ENCODE measurements at regions not wholly inside any gene's neighbourhood (a gene's known extent, or its start where the extent isn't known, plus 50 kb on each side); places are given as distances from the start of the nearest gene placed in this dataset.
A peak's percentile ranks its signal among the peaks of the same experiment; 100 is the strongest.

GRCh38 chr1:60342569-60342968 lies 269.0 kb upstream of the C1orf87 start:
- DNase-seq (ENCODE audit: low spot score) = no peak

- DNase-seq (ENCODE audit: low spot score) = no peak
Measured at GRCh38 chr1:60341274-60341673, 267.7 kb upstream of the C1orf87 start.

- no peak for DNase-seq (ENCODE audit: low spot score)
Measured at GRCh38 chr1:60331647-60332046, 258.1 kb upstream of the C1orf87 start.

- no peak for DNase-seq (ENCODE audit: low spot score)
Measured at GRCh38 chr1:60329651-60330050, 256.1 kb upstream of the C1orf87 start.

GRCh38 chr1:60311838-60312237 lies 238.3 kb upstream of the C1orf87 start:
- no peak for DNase-seq (ENCODE audit: low spot score)

- no peak for DNase-seq (ENCODE audit: low spot score)
Measured at GRCh38 chr1:60299581-60299980, 226.0 kb upstream of the C1orf87 start.

- no peak for DNase-seq (ENCODE audit: low spot score)
Measured at GRCh38 chr1:60298290-60298689, 224.7 kb upstream of the C1orf87 start.

GRCh38 chr1:60296794-60297193 lies 223.2 kb upstream of the C1orf87 start:
- no peak for DNase-seq (ENCODE audit: low spot score)

- no peak for DNase-seq (ENCODE audit: low spot score)
Measured at GRCh38 chr1:60292140-60292539, 218.6 kb upstream of the C1orf87 start.

GRCh38 chr1:60290393-60290792 lies 216.8 kb upstream of the C1orf87 start:
- DNase-seq (ENCODE audit: low spot score) = no peak

- DNase-seq (ENCODE audit: low spot score) = no peak
Measured at GRCh38 chr1:60287536-60287935, 214.0 kb upstream of the C1orf87 start.

- DNase-seq (ENCODE audit: low spot score) = peak; percentile 5
Measured at GRCh38 chr1:60283690-60284089, 210.1 kb upstream of the C1orf87 start.

- peak; percentile 75 for DNase-seq (ENCODE audit: low spot score)
Measured at GRCh38 chr1:60281360-60281932, 207.9 kb upstream of the C1orf87 start.

GRCh38 chr1:60280819-60281218 lies 207.2 kb upstream of the C1orf87 start:
- no peak for DNase-seq (ENCODE audit: low spot score)

- peak; percentile 39 for DNase-seq (ENCODE audit: low spot score)
Measured at GRCh38 chr1:60280256-60280655, 206.7 kb upstream of the C1orf87 start.

- peak; percentile 52 for DNase-seq (ENCODE audit: low spot score)
Measured at GRCh38 chr1:60279798-60280197, 206.2 kb upstream of the C1orf87 start.

- no peak for DNase-seq (ENCODE audit: low spot score)
Measured at GRCh38 chr1:60277269-60277668, 203.7 kb upstream of the C1orf87 start.

GRCh38 chr1:60274422-60275290 lies 201.1 kb upstream of the C1orf87 start:
- DNase-seq (ENCODE audit: low spot score) = no peak

GRCh38 chr1:60273185-60273584 lies 199.6 kb upstream of the C1orf87 start:
- DNase-seq (ENCODE audit: low spot score) = peak; percentile 8

GRCh38 chr1:60271041-60271440 lies 197.5 kb upstream of the C1orf87 start:
- no peak for DNase-seq (ENCODE audit: low spot score)

- DNase-seq (ENCODE audit: low spot score) = no peak
Measured at GRCh38 chr1:60268451-60268850, 194.9 kb upstream of the C1orf87 start.

GRCh38 chr1:60265560-60266535 lies 192.3 kb upstream of the C1orf87 start:
- peak; percentile 31 for DNase-seq (ENCODE audit: low spot score)

All from GM03348 (cell line).